Adipocyte (in vitro differentiated cells): ENCODE measurements at regions not wholly inside any gene's neighbourhood (a gene's known extent, or its start where the extent isn't known, plus 50 kb on each side); places are given as distances from the start of the nearest gene placed in this dataset.
"Not testable (repeated sequence)": the region's sequence is repeated elsewhere in the genome, so short reads cannot be mapped to it uniquely, and the experiment has no call there.

Experiments
- DNase-seq: peaks from one replicate; pipeline ENCODE4 v3.0.0-alpha.2; 2015; ENCODE audit warnings: low read depth
- H3K27me3 ChIP-seq: replicated peaks from 2 replicates; pipeline ENCODE4 v1.7.0; 2013; ENCODE audit warnings: mild to moderate bottlenecking, low read length, moderate library complexity; ENCODE audit not compliant: control insufficient read depth, insufficient read depth
- H3K36me3 ChIP-seq: 2 replicates; pipeline ENCODE4 v1.7.0; 2013; ENCODE audit warnings: low read length, mild to moderate bottlenecking, moderate library complexity; ENCODE audit not compliant: control insufficient read depth, insufficient read depth, severe bottlenecking
- H3K4me1 ChIP-seq: 2 replicates; pipeline ENCODE4 v1.7.0; 2013; ENCODE audit warnings: mild to moderate bottlenecking, low read length, moderate library complexity; ENCODE audit not compliant: control insufficient read depth, insufficient read depth
- H3K4me3 ChIP-seq: 2 replicates; pipeline ENCODE4 v1.7.0; 2013; ENCODE audit warnings: mild to moderate bottlenecking, low read length, moderate library complexity
- H3K9ac ChIP-seq: 2 replicates; pipeline ENCODE4 v1.7.0; 2013; ENCODE audit warnings: mild to moderate bottlenecking, low read length, moderate library complexity
- H3K9me3 ChIP-seq: 2 replicates; pipeline ENCODE4 v1.7.0; 2013; ENCODE audit warnings: mild to moderate bottlenecking, low read length, moderate library complexity; ENCODE audit not compliant: control insufficient read depth

DNA sequence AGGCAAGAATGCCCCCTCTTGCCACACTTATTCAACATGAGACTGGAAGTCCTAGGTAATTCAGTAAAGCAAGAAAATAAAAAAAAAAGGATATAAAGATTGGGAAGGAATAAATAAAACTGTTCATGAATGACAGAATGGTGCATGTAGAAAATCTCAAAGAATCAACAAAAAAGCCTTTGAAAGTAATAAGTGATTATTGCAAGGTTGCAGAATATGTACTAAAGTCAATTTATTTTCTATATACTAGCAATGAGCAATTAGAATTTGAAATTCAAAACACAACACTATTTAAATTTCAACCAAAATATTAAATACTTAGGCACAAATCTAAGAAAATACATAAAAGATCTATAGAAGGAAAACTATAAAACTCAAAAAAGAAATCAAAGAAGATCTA is 58.6 kb downstream of the MAGEA10 start:
- no peaks in the 10 kb centered on the region for H3K36me3 ChIP-seq
- no peak for DNase-seq
- H3K4me3 ChIP-seq: no peak overlapping the region
- H3K9ac ChIP-seq: no peak overlapping the region
- no peaks in the 10 kb centered on the region for H3K27me3 ChIP-seq
- no peaks in the 10 kb centered on the region for H3K4me1 ChIP-seq
- peaks cover 4% of the 10 kb centered on the region for H3K9me3 ChIP-seq

DNA sequence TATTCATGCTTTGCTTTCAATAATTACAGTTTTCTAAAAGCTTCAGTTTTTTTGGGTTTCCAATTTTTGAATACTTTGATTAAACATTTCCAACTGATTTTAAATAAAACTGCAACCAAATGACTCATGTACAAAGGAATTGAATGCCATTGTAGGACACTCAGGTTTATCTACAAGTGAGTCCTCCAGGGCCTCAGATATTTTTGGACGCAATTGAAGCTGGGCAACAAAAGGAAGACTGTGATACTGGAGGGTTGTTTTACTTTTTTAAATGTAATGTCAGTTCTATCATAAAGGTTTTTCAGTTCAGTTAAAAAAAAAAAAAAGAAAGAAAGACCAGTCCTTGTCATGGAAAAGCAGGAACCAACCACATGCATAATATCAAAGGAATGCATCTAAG is 64.2 kb downstream of the MAGEA10 start:
- no peaks in the 10 kb centered on the region for H3K27me3 ChIP-seq
- H3K4me3 ChIP-seq: no peak overlapping the region
- peak; percentile 1 for DNase-seq
- H3K36me3 ChIP-seq: no peaks in the 10 kb centered on the region
- no peak overlapping the region for H3K9ac ChIP-seq
- H3K4me1 ChIP-seq: peaks cover 2% of the 10 kb centered on the region
- H3K9me3 ChIP-seq: peaks cover 4% of the 10 kb centered on the region

DNA sequence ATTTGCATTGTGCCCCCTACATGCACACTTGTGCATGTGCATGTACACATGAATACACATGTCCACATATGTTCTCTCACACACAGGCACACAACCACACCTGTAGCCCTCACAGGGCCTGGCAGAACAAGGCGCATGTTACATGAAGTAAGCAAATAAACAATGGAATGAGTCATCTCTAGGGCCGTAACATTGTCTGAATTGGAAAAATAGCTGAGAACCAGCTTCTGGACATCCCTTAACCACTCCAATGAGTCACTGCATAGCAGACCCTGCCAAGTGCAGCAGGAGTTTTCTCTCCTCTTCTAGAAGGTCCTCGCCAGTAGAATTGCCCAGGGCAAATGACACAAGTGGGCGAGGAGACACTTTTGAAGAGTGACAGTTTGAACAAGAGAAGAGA is 66.1 kb downstream of the MAGEA10 start:
- H3K36me3 ChIP-seq: no peaks in the 10 kb centered on the region
- no peak overlapping the region for H3K9ac ChIP-seq
- peaks cover 2% of the 10 kb centered on the region for H3K4me1 ChIP-seq
- H3K27me3 ChIP-seq: no peaks in the 10 kb centered on the region
- peaks cover 8% of the 10 kb centered on the region for H3K9me3 ChIP-seq
- peak; percentile 73 for DNase-seq
- no peak overlapping the region for H3K4me3 ChIP-seq

DNA sequence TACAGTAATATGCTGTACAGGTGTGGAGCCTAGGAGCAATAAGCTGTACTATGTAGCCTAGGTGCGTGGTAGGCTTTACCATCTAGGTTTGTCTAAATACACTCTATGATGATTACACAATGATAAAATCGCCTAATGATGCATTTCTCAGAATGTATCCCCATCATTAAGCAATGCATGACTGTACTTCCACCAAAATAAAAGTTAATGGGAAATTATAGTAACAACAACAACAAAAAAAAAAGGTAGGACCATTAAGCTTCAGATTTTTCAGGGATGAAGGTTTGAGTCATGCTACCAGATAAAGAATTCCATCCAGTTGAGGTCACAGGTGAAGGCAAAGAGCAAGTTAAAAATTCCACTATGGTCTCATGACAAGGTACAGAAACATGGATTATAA is 68.2 kb downstream of the MAGEA10 start:
- H3K36me3 ChIP-seq: no peaks in the 10 kb centered on the region
- H3K9ac ChIP-seq: no peak overlapping the region
- no peaks in the 10 kb centered on the region for H3K27me3 ChIP-seq
- no peak overlapping the region for H3K4me3 ChIP-seq
- DNase-seq: no peak
- peaks cover 21% of the 10 kb centered on the region for H3K9me3 ChIP-seq
- peaks cover 2% of the 10 kb centered on the region for H3K4me1 ChIP-seq

DNA sequence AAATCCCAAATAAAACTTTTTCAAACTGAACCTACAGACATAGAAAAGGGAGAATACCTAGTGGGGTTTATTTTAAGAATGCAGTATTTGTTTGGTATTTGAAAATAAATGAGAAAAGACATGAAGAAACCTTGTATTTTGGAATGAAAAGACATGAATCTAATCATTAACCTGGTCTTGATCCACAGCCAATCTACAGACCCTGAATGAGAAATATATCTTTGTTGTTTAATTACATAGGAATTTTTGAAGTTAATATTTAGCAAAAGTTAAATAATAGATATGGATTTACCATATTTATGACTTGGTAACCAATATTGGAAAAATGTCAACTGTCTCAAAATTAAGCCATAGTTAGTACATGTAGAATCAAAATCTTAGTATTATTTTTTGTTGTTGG is 76.8 kb downstream of the MAGEA10 start:
- Histone ChIP-seq H3K27me3 (no peaks in the 10 kb centered on the region), H3K36me3 (no peaks in the 10 kb centered on the region), H3K4me1 (no peaks in the 10 kb centered on the region), H3K9ac (no peak overlapping the region), H3K9me3 (peaks cover 10% of the 10 kb centered on the region), H3K4me3 (no peak overlapping the region)
- no peak for DNase-seq

DNA sequence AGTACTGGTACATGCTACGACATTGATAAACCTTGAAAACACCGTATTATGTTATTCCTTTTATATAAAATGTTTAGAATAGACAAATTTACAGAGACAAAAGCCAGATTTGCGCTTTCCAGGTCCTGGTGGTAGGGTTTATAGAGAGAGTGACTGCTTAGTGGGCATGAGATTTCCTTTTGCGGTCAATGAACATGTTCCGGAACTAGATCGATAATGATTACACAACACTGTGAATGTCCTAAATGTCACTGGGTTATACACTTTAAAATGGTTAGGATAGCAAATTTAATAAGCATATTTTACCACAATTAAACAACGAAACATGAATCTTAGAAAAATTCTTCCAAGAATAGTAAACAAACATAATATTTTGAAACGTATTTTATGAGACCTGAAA is 77.3 kb downstream of the MAGEA10 start:
- no peaks in the 10 kb centered on the region for H3K27me3 ChIP-seq
- H3K9ac ChIP-seq: no peak overlapping the region
- peaks cover 5% of the 10 kb centered on the region for H3K9me3 ChIP-seq

DNA sequence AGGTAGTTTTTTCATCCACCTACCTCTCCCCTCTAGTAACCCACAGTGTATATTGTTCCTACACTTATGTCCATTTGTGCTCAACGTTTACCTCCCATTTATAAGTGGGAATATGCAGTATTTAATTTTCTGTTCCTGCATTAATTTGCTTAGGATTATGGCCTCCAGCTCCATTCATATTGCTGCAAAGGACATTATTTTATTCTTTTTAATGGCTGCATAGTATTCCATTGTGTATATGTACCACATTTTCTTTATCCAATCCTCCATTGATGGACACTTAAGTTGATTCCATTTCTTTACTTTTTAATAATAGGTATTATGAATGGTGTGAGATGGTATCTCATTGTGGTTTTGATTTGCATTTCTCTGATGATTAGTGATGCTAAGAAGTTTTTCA is 76.1 kb upstream of the GABRE start:
- not testable (repeated sequence) for H3K4me3 ChIP-seq, H3K9ac ChIP-seq, H3K4me1 ChIP-seq, DNase-seq, H3K9me3 ChIP-seq, H3K27me3 ChIP-seq, H3K36me3 ChIP-seq

More for the DNA sequence above, 77.3 kb downstream of the MAGEA10 start:
- H3K36me3 ChIP-seq: no peaks in the 10 kb centered on the region
- no peak for DNase-seq
- no peak overlapping the region for H3K4me3 ChIP-seq
- no peaks in the 10 kb centered on the region for H3K4me1 ChIP-seq

DNA sequence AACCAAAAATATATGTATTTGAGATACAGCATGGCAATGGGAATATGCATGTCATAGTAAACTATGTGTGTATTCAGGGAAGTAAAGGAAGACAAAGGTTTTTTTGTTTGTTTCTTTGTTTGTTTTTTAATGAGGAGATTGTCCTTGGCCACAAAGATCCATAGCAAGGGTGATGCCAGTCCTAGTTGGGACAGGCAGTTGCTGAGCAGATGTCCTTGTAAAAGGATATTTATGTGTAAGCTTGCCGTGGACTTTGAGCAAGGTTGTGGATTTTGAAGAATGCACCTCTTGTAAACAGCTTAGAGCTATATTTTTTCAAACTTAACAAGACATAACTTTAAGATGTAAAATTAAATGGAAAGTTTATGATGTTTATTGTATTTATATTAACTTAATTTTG is 69.9 kb upstream of the GABRE start:
- DNase-seq: no peak
- no peaks in the 10 kb centered on the region for H3K4me1 ChIP-seq
- H3K27me3 ChIP-seq: no peaks in the 10 kb centered on the region
- no peak overlapping the region for H3K9ac ChIP-seq
- no peaks in the 10 kb centered on the region for H3K36me3 ChIP-seq
- no peak overlapping the region for H3K4me3 ChIP-seq
- H3K9me3 ChIP-seq: peaks cover 13% of the 10 kb centered on the region

DNA sequence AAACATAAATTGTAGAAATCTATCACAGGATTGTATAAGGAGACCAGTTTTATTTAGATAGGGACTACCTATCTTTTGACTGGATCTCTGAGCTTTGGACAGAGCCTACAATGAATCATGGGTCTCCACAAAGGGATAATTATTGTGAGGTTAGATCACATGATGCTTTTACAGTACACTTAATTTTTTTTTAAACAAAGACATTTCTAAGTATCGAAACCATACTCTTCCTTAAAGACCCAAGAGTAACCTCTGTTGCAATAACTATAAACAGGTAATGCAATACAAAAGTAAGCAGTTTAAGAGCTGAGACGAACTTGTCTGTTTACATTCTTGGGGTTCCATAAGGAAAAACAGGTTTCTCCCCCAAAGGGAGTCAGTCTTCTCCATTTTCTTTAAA is 64.3 kb upstream of the GABRE start:
- Histone ChIP-seq H3K4me1 (no peaks in the 10 kb centered on the region), H3K4me3 (no peak overlapping the region), H3K36me3 (no peaks in the 10 kb centered on the region), H3K9me3 (peaks cover 17% of the 10 kb centered on the region), H3K9ac (no peak overlapping the region), H3K27me3 (no peaks in the 10 kb centered on the region)
- DNase-seq: no peak

DNA sequence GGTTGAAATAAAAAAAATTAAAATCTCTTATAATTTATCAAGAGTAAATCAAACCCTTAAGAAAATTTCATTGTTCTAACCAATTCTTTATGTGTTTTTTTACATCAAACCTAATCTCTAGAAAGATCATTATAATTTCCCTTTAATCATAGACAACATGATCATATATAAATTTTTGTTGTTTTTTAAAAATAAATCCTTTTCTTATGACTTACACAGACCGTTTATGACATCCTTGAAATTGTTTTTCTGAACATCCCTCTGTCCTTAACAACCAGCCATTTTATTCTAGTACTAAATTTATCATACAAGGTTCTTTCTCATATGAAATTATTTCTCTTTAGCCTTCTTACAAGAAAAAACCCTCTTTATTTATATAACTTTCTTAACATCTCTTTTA is 62.7 kb upstream of the GABRE start:
- no peak for DNase-seq
- no peaks in the 10 kb centered on the region for H3K36me3 ChIP-seq
- H3K9me3 ChIP-seq: peaks cover 20% of the 10 kb centered on the region
- no peaks in the 10 kb centered on the region for H3K4me1 ChIP-seq
- H3K27me3 ChIP-seq: no peaks in the 10 kb centered on the region
- no peak overlapping the region for H3K4me3 ChIP-seq
- H3K9ac ChIP-seq: no peak overlapping the region

DNA sequence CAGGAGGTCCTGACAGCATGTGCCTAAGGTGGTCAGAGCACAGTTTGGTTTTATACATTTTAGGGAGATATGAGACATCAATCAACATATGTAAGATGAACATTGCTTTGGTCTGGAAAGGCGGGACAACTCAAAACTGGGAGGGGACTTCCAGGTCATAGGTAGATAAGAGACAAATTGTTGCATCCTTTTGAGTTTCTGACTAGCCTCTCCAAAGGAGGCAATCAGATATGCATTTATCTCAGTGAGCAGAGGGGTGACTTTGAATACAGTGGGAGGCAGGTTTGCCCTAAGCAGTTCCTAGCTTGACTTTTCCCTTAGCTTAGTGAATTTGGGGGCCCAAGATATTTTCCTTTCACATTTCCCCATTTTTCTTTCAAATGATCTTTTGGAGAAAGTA is 56.9 kb upstream of the GABRE start:
- H3K9ac ChIP-seq, H3K4me1 ChIP-seq, H3K27me3 ChIP-seq, H3K4me3 ChIP-seq, H3K36me3 ChIP-seq, DNase-seq, H3K9me3 ChIP-seq: not testable (repeated sequence)

DNA sequence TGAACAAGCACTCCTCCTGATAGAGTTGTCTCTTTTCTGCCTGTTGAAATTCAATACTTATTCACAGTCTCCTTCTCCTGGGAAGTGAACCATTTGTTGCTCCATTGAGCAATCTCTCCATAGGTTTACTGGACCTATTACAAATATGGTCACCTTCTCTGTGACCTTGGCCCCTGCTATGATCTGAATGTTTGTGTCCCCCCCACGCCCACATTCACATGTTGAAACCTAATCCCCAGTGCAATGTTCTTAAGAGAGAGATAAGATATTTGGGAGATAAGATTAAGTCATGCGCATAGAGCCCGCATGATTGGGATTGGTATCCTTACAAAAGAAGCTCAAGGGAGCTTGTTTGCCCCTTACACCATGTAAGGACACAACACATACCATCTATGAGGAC is 54.1 kb upstream of the GABRE start:
- no peaks in the 10 kb centered on the region for H3K36me3 ChIP-seq
- peaks cover 7% of the 10 kb centered on the region for H3K9me3 ChIP-seq
- DNase-seq: no peak

More for the DNA sequence above, 54.1 kb upstream of the GABRE start:
- Histone ChIP-seq H3K9ac (no peak overlapping the region), H3K4me3 (no peak overlapping the region), H3K27me3 (no peaks in the 10 kb centered on the region), H3K4me1 (no peaks in the 10 kb centered on the region)
